ENCODE measurements at regions not wholly inside any gene's neighbourhood (a gene's known extent, or its start where the extent isn't known, plus 50 kb on each side); places are given as distances from the start of the nearest gene placed in this dataset.

- no TSS peak for BruUV-seq (replicated peaks)
- no peak for DNase-seq (ENCODE audit: unreplicated experiment)
- TF ChIP-seq, protein P1, sequence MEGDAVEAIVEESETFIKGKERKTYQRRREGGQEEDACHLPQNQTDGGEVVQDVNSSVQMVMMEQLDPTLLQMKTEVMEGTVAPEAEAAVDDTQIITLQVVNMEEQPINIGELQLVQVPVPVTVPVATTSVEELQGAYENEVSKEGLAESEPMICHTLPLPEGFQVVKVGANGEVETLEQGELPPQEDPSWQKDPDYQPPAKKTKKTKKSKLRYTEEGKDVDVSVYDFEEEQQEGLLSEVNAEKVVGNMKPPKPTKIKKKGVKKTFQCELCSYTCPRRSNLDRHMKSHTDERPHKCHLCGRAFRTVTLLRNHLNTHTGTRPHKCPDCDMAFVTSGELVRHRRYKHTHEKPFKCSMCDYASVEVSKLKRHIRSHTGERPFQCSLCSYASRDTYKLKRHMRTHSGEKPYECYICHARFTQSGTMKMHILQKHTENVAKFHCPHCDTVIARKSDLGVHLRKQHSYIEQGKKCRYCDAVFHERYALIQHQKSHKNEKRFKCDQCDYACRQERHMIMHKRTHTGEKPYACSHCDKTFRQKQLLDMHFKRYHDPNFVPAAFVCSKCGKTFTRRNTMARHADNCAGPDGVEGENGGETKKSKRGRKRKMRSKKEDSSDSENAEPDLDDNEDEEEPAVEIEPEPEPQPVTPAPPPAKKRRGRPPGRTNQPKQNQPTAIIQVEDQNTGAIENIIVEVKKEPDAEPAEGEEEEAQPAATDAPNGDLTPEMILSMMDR (IDR thresholded peaks at IDR 0.05; ENCODE audit: unreplicated experiment): no peak
- CTCF ChIA-PET: interaction anchor here (0.5 to 2.1 kb wide), 5 partner anchors 11 to 115 kb away, joined by 3 to 6 read pairs (median 4); no protein-coding TSS in a partner anchor
- Mint-ChIP-seq H3K27ac (ENCODE audit: low read depth, unreplicated experiment) (no peak overlapping the region), H3K36me3 (ENCODE audit: insufficient read depth, unreplicated experiment) (no peaks in the 10 kb centered on the region), H3K27me3 (ENCODE audit: insufficient read depth, unreplicated experiment) (no peaks in the 10 kb centered on the region), H3K9me3 (ENCODE audit: unreplicated experiment) (no peaks in the 10 kb centered on the region), H3K4me3 (ENCODE audit: unreplicated experiment) (no peak overlapping the region), H3K4me1 (ENCODE audit: insufficient read depth, unreplicated experiment) (no peaks in the 10 kb centered on the region)
- POLR2A ChIA-PET: interaction anchor here (0.8 to 1.2 kb wide), 2 partner anchors 13 to 15 kb away, joined by 3 read pairs; no protein-coding TSS in a partner anchor
- intact Hi-C loops (cut with micrococcal nuclease): no loop called here
Observed at GRCh38 chr14:36438883-36439282, 81.1 kb downstream of the NKX2-1 start.

GRCh38 chr14:36430662-36431084, 89.4 kb downstream of the NKX2-1 start:
- Mint-ChIP-seq H3K27ac (ENCODE audit: low read depth, unreplicated experiment) (no peak overlapping the region), H3K9me3 (ENCODE audit: unreplicated experiment) (no peaks in the 10 kb centered on the region), H3K27me3 (ENCODE audit: insufficient read depth, unreplicated experiment) (no peaks in the 10 kb centered on the region), H3K4me3 (ENCODE audit: unreplicated experiment) (no peak overlapping the region), H3K4me1 (ENCODE audit: insufficient read depth, unreplicated experiment) (no peaks in the 10 kb centered on the region), H3K36me3 (ENCODE audit: insufficient read depth, unreplicated experiment) (no peaks in the 10 kb centered on the region)
- peak; percentile 13 for DNase-seq (ENCODE audit: unreplicated experiment)
- intact Hi-C loops (cut with micrococcal nuclease): no loop called here
- ChIA-PET POLR2A (interaction anchor here (1.0 kb wide), 1 partner anchor 39 kb away, joined by 3 read pairs; no protein-coding TSS in a partner anchor), CTCF (interaction anchor here (0.6 to 1.6 kb wide), 2 partner anchors 333 to 362 kb away, joined by 3 to 5 read pairs; no protein-coding TSS in a partner anchor)
- no TSS peak for BruUV-seq (replicated peaks)
- TF ChIP-seq, protein P1 (IDR thresholded peaks at IDR 0.05; ENCODE audit: unreplicated experiment): no peak

- DNase-seq (ENCODE audit: unreplicated experiment): no peak
- no peaks in the 10 kb centered on the region for H3K36me3 Mint-ChIP-seq (ENCODE audit: insufficient read depth, unreplicated experiment)
- H3K4me3 Mint-ChIP-seq (ENCODE audit: unreplicated experiment): no peak overlapping the region
- no peaks in the 10 kb centered on the region for H3K4me1 Mint-ChIP-seq (ENCODE audit: insufficient read depth, unreplicated experiment)
- H3K9me3 Mint-ChIP-seq (ENCODE audit: unreplicated experiment): no peaks in the 10 kb centered on the region
- TF ChIP-seq, protein P1 (IDR thresholded peaks at IDR 0.05; ENCODE audit: unreplicated experiment): no peak
- ChIA-PET POLR2A (interaction anchor here (1.0 kb wide), 1 partner anchor 39 kb away, joined by 3 read pairs; no protein-coding TSS in a partner anchor), CTCF (interaction anchor here (0.5 to 1.6 kb wide), 2 partner anchors 361 to 489 kb away, joined by 3 to 5 read pairs; no protein-coding TSS in a partner anchor)
- no peaks in the 10 kb centered on the region for H3K27me3 Mint-ChIP-seq (ENCODE audit: insufficient read depth, unreplicated experiment)
- no peak overlapping the region for H3K27ac Mint-ChIP-seq (ENCODE audit: low read depth, unreplicated experiment)
- intact Hi-C loops (cut with micrococcal nuclease): no loop called here
- no TSS peak for BruUV-seq (replicated peaks)
Observed at GRCh38 chr14:36430169-36430568, 89.9 kb downstream of the NKX2-1 start.

DNA sequence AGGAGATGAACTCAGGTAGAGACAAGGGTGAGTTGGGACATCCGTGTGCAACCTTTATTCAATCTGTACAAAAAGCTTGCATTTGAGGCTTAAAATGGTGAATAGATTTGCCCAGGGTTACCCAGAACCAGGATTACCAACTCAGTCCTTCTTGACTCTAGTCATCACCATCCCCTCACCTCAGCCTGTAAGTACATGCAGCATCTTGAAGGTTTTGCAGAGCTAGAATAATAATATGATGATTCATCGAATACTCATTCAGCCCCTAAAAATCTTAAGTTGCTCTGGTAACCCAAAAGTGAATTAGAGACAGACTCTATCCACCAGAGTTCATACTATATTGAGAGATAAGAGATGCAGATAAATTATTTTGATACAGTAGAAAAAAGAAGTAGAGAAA, 90.3 kb downstream of the NKX2-1 start:
- no peak for DNase-seq (ENCODE audit: unreplicated experiment)
- Mint-ChIP-seq H3K27ac (ENCODE audit: low read depth, unreplicated experiment) (no peak overlapping the region), H3K4me3 (ENCODE audit: unreplicated experiment) (no peak overlapping the region), H3K36me3 (ENCODE audit: insufficient read depth, unreplicated experiment) (no peaks in the 10 kb centered on the region), H3K27me3 (ENCODE audit: insufficient read depth, unreplicated experiment) (no peaks in the 10 kb centered on the region), H3K4me1 (ENCODE audit: insufficient read depth, unreplicated experiment) (no peaks in the 10 kb centered on the region), H3K9me3 (ENCODE audit: unreplicated experiment) (no peaks in the 10 kb centered on the region)
- POLR2A ChIA-PET: no interaction called here
- no TSS peak for BruUV-seq (replicated peaks)
- CTCF ChIA-PET: interaction anchor here (0.5 to 1.6 kb wide), 2 partner anchors 361 to 489 kb away, joined by 3 to 5 read pairs; no protein-coding TSS in a partner anchor
- TF ChIP-seq, protein P1 (IDR thresholded peaks at IDR 0.05; ENCODE audit: unreplicated experiment): no peak
- intact Hi-C loops (cut with micrococcal nuclease): no loop called here

All from MCF 10A (cell line).